ENCODE measurements at regions not wholly inside any gene's neighbourhood (a gene's known extent, or its start where the extent isn't known, plus 50 kb on each side); places are given as distances from the start of the nearest gene placed in this dataset.
"Not testable (repeated sequence)": the region's sequence is repeated elsewhere in the genome, so short reads cannot be mapped to it uniquely, and the experiment has no call there.

- H3K4me3 ChIP-seq (ENCODE audit: insufficient read depth in 1 of 2, low read depth in 1 of 2, low read length in 2 of 2): peak overlapping the region; percentile 41 to 64
- no peak overlapping the region for H3K23ac ChIP-seq (ENCODE audit: low read length in 2 of 2)
- no peak overlapping the region for H2BK5ac ChIP-seq (ENCODE audit: low read depth, low read length, poor library complexity, severe bottlenecking)
- H3K4me1 ChIP-seq (ENCODE audit: control insufficient read depth, insufficient read depth, low read depth, low read length): peaks cover 29% of the 10 kb centered on the region
- H3K4me2 ChIP-seq (ENCODE audit: low read length, poor library complexity, severe bottlenecking): peak overlapping the region; percentile 86
- H3K9me3 ChIP-seq (ENCODE audit: control insufficient read depth, low read length): no peaks in the 10 kb centered on the region
- WGBS: 50% methylated on average over 21 of the region's 21 CpGs
- no peak overlapping the region for H2AFZ ChIP-seq (ENCODE audit: low read depth, low read length)
- H3K9ac ChIP-seq (ENCODE audit: low read length): no peak overlapping the region
- no peak overlapping the region for H4K8ac ChIP-seq (ENCODE audit: low read length)
- no peak overlapping the region for H3K27ac ChIP-seq (ENCODE audit: low read length, poor library complexity, severe bottlenecking)
- no peak overlapping the region for H4K91ac ChIP-seq (ENCODE audit: low read length)
- no peak overlapping the region for H2AK5ac ChIP-seq (ENCODE audit: low read length, severe bottlenecking)
- H3K79me1 ChIP-seq (replicated peaks; ENCODE audit: low read length, poor library complexity, severe bottlenecking): no peaks in the 10 kb centered on the region
- no peak overlapping the region for H3K4ac ChIP-seq (ENCODE audit: low read depth in 1 of 2, low read length in 2 of 2)
- no peak for DNase-seq
- no peak overlapping the region for H2BK120ac ChIP-seq (ENCODE audit: low read depth, low read length)
- H2BK15ac ChIP-seq (ENCODE audit: low read depth, poor library complexity, severe bottlenecking): no peak overlapping the region
- no peak overlapping the region for H2BK12ac ChIP-seq (ENCODE audit: low read length in 2 of 2)
- peaks cover 52 to 83% of the 10 kb centered on the region in 2 experiments for H3K27me3 ChIP-seq (ENCODE audit: control insufficient read depth in 1 of 2, insufficient read depth in 1 of 2, low read length in 2 of 2)
- no peak overlapping the region for H3K14ac ChIP-seq (ENCODE audit: low read length in 2 of 2)
- H3K36me3 ChIP-seq (ENCODE audit: control insufficient read depth in 1 of 2, insufficient read depth in 2 of 2, low read depth in 1 of 2, low read length in 2 of 2): no peaks in the 10 kb centered on the region
- H3K18ac ChIP-seq (ENCODE audit: low read depth in 1 of 2, low read length in 2 of 2): no peak overlapping the region
Observed at GRCh38 chr20:25863536-25864325, 167.1 kb upstream of the ZNF337 start.

- WGBS: 10% methylated on average over 53 of the region's 53 CpGs
- H2BK120ac ChIP-seq (ENCODE audit: low read depth, low read length); H3K14ac ChIP-seq (ENCODE audit: low read length in 2 of 2); H3K18ac ChIP-seq (ENCODE audit: low read depth in 1 of 2, low read length in 2 of 2); H3K36me3 ChIP-seq (ENCODE audit: control insufficient read depth in 1 of 2, insufficient read depth in 2 of 2, low read depth in 1 of 2, low read length in 2 of 2); H2BK5ac ChIP-seq (ENCODE audit: low read depth, low read length, poor library complexity, severe bottlenecking); H2AFZ ChIP-seq (ENCODE audit: low read depth, low read length); H3K27ac ChIP-seq (ENCODE audit: low read length, poor library complexity, severe bottlenecking); H4K91ac ChIP-seq (ENCODE audit: low read length); H3K9me3 ChIP-seq (ENCODE audit: control insufficient read depth, low read length); H2BK12ac ChIP-seq (ENCODE audit: low read length in 2 of 2); H4K8ac ChIP-seq (ENCODE audit: low read length); H3K23ac ChIP-seq (ENCODE audit: low read length in 2 of 2); H2BK15ac ChIP-seq (ENCODE audit: low read depth, poor library complexity, severe bottlenecking); H2AK5ac ChIP-seq (ENCODE audit: low read length, severe bottlenecking); H3K4ac ChIP-seq (ENCODE audit: low read depth in 1 of 2, low read length in 2 of 2); H3K79me1 ChIP-seq (replicated peaks; ENCODE audit: low read length, poor library complexity, severe bottlenecking); H3K9ac ChIP-seq (ENCODE audit: low read length): not testable (repeated sequence)
- peak overlapping the region; percentile 86 for H3K4me2 ChIP-seq (ENCODE audit: low read length, poor library complexity, severe bottlenecking)
- peak overlapping the region; percentile 41 to 64 for H3K4me3 ChIP-seq (ENCODE audit: insufficient read depth in 1 of 2, low read depth in 1 of 2, low read length in 2 of 2)
- DNase-seq: peak; percentile 82
- H3K4me1 ChIP-seq (ENCODE audit: control insufficient read depth, insufficient read depth, low read depth, low read length): peaks cover 34% of the 10 kb centered on the region
- peaks cover 56 to 83% of the 10 kb centered on the region in 2 experiments for H3K27me3 ChIP-seq (ENCODE audit: control insufficient read depth in 1 of 2, insufficient read depth in 1 of 2, low read length in 2 of 2)
Observed at GRCh38 chr20:25862967-25863530, 166.4 kb upstream of the ZNF337 start.

DNA sequence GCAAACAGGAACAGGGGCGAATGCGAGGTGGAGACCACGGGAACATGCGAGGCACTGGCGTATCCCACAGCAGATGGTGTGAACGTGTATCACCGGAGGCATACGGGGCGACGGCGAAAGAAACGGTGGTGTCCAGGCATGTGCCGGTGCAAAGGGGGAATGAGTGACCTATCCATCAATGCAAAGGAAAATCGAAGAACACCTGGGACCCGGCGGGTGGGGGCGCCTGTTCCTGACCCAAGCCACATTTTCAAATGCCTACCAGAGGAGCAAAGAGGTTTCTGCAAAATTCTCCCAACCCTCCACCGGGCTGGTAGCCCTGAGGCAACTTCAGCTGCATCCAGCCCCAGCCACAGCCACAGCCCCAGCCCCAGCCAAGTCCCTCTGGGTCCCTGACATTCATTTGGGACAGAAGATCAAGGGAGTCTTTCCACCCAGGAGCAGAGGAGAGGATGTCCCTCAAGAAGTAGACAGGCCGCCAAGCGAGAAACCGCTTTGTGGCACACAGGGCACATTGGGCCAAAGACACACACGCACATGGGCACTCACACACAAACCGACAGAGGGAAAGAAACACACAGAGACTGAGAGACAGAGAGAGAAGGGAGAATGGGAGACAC is 164.0 kb upstream of the ZNF337 start:
- no peak for DNase-seq
- Histone ChIP-seq H3K36me3 (ENCODE audit: control insufficient read depth in 1 of 2, insufficient read depth in 2 of 2, low read depth in 1 of 2, low read length in 2 of 2) (no peaks in the 10 kb centered on the region), H3K4me1 (ENCODE audit: control insufficient read depth, insufficient read depth, low read depth, low read length) (peaks cover 36% of the 10 kb centered on the region), H4K91ac (ENCODE audit: low read length) (no peak overlapping the region), H3K79me1 (replicated peaks; ENCODE audit: low read length, poor library complexity, severe bottlenecking) (no peaks in the 10 kb centered on the region), H3K18ac (ENCODE audit: low read depth in 1 of 2, low read length in 2 of 2) (no peak overlapping the region), H2AK5ac (ENCODE audit: low read length, severe bottlenecking) (no peak overlapping the region), H2BK120ac (ENCODE audit: low read depth, low read length) (no peak overlapping the region), H2BK12ac (ENCODE audit: low read length in 2 of 2) (no peak overlapping the region), H4K8ac (ENCODE audit: low read length) (no peak overlapping the region), H3K27ac (ENCODE audit: low read length, poor library complexity, severe bottlenecking) (no peak overlapping the region), H3K4me3 (ENCODE audit: insufficient read depth in 1 of 2, low read depth in 1 of 2, low read length in 2 of 2) (no peak overlapping the region), H3K4me2 (ENCODE audit: low read length, poor library complexity, severe bottlenecking) (no peak overlapping the region), H2BK5ac (ENCODE audit: low read depth, low read length, poor library complexity, severe bottlenecking) (no peak overlapping the region), H3K23ac (ENCODE audit: low read length in 2 of 2) (no peak overlapping the region), H3K9ac (ENCODE audit: low read length) (no peak overlapping the region), H2AFZ (ENCODE audit: low read depth, low read length) (no peak overlapping the region), H3K9me3 (ENCODE audit: control insufficient read depth, low read length) (no peaks in the 10 kb centered on the region), H3K4ac (ENCODE audit: low read depth in 1 of 2, low read length in 2 of 2) (no peak overlapping the region), H3K27me3 (ENCODE audit: control insufficient read depth in 1 of 2, insufficient read depth in 1 of 2, low read length in 2 of 2) (peaks cover 56 to 81% of the 10 kb centered on the region in 2 experiments), H3K14ac (ENCODE audit: low read length in 2 of 2) (no peak overlapping the region), H2BK15ac (ENCODE audit: low read depth, poor library complexity, severe bottlenecking) (no peak overlapping the region)
- WGBS: 74% methylated on average over 21 of the region's 23 CpGs
